Activated T-helper 17 cell treated with anti-CD3 and anti-CD28 coated beads, Interleukin-2, amount 50 U/mL, for 72 hours (primary cell): ENCODE measurements at regions not wholly inside any gene's neighbourhood (a gene's known extent, or its start where the extent isn't known, plus 50 kb on each side); places are given as distances from the start of the nearest gene placed in this dataset.
"Not testable (repeated sequence)": the region's sequence is repeated elsewhere in the genome, so short reads cannot be mapped to it uniquely, and the experiment has no call there.

Experiments
- ATAC-seq: fragments of 150-1000 bp; cut with Tn5 transposase; replicated peaks from 2 replicates; pipeline ENCODE4 v1.10.0; 2021; ENCODE audit warnings: mild to moderate bottlenecking, moderate library complexity
- H3K27ac Mint-ChIP-seq: one replicate; pipeline ENCODE4 v1.8.0; 2022; ENCODE audit warnings: mixed read lengths
- H3K27me3 Mint-ChIP-seq: one replicate; pipeline ENCODE4 v1.8.0; 2022; ENCODE audit warnings: mixed read lengths
- H3K36me3 Mint-ChIP-seq: one replicate; pipeline ENCODE4 v1.8.0; 2022; ENCODE audit warnings: low read depth, mild to moderate bottlenecking, mixed read lengths
- H3K4me1 Mint-ChIP-seq: one replicate; pipeline ENCODE4 v1.8.0; 2022; ENCODE audit warnings: mixed read lengths
- H3K4me3 Mint-ChIP-seq: one replicate; pipeline ENCODE4 v1.8.0; 2022; ENCODE audit warnings: mild to moderate bottlenecking, mixed read lengths
- H3K9me3 Mint-ChIP-seq: one replicate; pipeline ENCODE4 v1.8.0; 2022; ENCODE audit warnings: mixed read lengths

GRCh38 chr3:10628891-10629670 lies 123.7 kb upstream of the ATP2B2 start:
- H3K27ac Mint-ChIP-seq, result no peak overlapping the region

DNA sequence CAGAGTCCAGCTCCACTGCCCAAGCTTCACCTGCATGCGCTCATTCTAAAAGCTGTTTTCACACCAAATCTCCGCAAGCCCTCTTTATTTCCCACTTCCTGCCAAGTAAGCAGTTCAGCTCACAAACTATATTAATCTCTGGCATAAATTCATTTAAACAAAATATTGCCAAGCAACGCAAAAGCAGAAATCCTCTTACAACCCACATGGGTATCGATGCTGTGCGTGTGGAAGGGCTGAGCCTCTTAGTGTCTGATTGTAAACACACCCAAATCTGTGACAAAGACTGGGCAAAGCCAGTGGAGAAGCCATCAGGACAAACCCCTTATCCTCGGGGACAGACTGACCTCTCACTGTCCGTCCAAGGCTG lies 124.3 kb upstream of the ATP2B2 start:
- Mint-ChIP-seq H3K9me3 (no peaks in the 10 kb centered on the region), H3K27me3 (peaks cover 10% of the 10 kb centered on the region), H3K4me1 (no peaks in the 10 kb centered on the region), H3K27ac (no peak overlapping the region), H3K36me3 (no peaks in the 10 kb centered on the region), H3K4me3 (no peak overlapping the region)
- no peak for ATAC-seq

More at GRCh38 chr3:10628891-10629670, 123.7 kb upstream of the ATP2B2 start:
- no peak for ATAC-seq
- H3K36me3 Mint-ChIP-seq, result no peaks in the 10 kb centered on the region
- H3K27me3 Mint-ChIP-seq, result peaks cover 10% of the 10 kb centered on the region
- H3K4me1 Mint-ChIP-seq, result no peaks in the 10 kb centered on the region
- H3K9me3 Mint-ChIP-seq, result no peaks in the 10 kb centered on the region
- H3K4me3 Mint-ChIP-seq, result no peak overlapping the region

DNA sequence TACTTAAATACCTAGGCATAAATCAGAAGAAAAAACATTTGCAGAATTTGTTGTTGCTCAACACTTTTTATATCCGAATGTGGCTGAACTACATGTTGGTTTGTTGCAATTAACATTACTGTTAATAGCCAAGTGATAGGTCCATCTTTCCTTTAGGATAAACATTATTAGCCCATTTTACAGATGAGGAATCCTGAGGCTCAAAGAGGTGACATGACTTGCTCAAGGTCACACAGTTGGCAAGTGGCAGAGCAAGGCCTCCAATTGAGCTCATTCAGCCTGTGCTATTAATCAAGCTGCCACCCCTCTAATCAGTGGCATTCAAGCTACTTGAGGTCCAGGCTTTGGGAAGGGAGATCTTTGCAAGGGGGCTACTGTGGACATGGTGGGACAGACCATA lies 125.8 kb upstream of the ATP2B2 start:
- Mint-ChIP-seq H3K4me1 (no peaks in the 10 kb centered on the region), H3K27ac (no peak overlapping the region), H3K36me3 (no peaks in the 10 kb centered on the region), H3K9me3 (peaks cover under 1% of the 10 kb centered on the region), H3K27me3 (peaks cover 10% of the 10 kb centered on the region), H3K4me3 (no peak overlapping the region)
- no peak for ATAC-seq

- H3K27me3 Mint-ChIP-seq, result peaks cover 10% of the 10 kb centered on the region
- no peak overlapping the region for H3K4me3 Mint-ChIP-seq
- peaks cover 4% of the 10 kb centered on the region for H3K9me3 Mint-ChIP-seq
- H3K36me3 Mint-ChIP-seq, result no peaks in the 10 kb centered on the region
- no peak overlapping the region for H3K27ac Mint-ChIP-seq
- H3K4me1 Mint-ChIP-seq, result no peaks in the 10 kb centered on the region
- no peak for ATAC-seq
Observed at GRCh38 chr3:10632125-10632524, 126.7 kb upstream of the ATP2B2 start.

DNA sequence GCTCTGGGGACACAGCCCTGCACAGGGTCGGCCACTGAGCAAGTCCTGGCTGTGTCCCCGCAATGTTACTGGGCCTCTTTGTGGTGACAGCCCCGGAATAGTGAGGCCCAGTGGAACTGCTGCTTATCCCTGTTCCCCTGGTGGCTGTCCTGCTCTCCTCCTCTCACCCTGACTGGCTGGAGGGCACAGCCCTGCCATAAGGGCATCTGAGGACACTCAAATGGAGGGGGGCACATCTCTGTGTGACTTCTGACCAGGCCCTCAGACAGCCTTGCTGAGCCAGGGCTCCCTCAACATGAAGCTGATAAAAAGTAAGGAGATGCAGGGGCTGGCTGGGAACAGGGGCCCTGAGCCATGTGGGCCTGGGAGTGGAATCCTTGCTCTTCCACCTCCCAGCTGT lies 127.4 kb upstream of the ATP2B2 start:
- Mint-ChIP-seq H3K9me3 (peaks cover 10% of the 10 kb centered on the region), H3K27ac (no peak overlapping the region), H3K27me3 (peaks cover 10% of the 10 kb centered on the region), H3K4me1 (no peaks in the 10 kb centered on the region), H3K4me3 (no peak overlapping the region), H3K36me3 (no peaks in the 10 kb centered on the region)
- no peak for ATAC-seq

DNA sequence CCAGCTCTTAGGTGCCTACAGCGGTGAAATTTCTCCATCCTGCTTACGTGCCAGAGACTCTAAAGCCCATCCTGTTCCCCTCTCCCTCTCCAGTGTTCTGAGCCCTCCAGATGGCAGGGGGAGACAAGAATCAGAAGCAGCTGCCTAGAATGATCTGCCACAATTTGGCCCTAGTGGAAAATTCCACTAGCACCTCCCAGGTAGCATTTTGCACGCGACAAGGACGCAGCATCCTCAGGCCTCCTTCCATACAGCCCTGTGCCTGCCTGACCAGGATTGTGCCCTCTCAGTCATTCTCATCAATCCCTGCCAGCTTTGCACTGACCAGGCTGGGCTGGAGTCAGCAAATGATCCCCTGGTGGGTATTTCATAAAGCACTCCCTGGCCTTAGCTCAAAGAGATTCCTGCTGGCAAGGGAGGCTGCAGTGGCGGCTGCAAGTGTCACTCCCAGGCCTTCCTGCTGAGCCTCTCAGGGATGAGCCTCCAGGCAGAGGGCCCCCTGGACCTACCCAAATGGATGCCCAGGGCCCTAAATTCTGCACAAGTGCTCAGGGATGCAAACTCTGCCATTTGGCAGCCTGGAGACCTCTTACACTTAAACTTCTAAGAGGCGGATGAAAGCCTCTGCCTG lies 130.2 kb upstream of the ATP2B2 start:
- H3K4me3 Mint-ChIP-seq, result no peak overlapping the region
- H3K4me1 Mint-ChIP-seq, result no peaks in the 10 kb centered on the region
- H3K9me3 Mint-ChIP-seq, result peaks cover 19% of the 10 kb centered on the region
- H3K27ac Mint-ChIP-seq, result no peak overlapping the region
- no peak for ATAC-seq
- peaks cover 12% of the 10 kb centered on the region for H3K27me3 Mint-ChIP-seq
- no peaks in the 10 kb centered on the region for H3K36me3 Mint-ChIP-seq

DNA sequence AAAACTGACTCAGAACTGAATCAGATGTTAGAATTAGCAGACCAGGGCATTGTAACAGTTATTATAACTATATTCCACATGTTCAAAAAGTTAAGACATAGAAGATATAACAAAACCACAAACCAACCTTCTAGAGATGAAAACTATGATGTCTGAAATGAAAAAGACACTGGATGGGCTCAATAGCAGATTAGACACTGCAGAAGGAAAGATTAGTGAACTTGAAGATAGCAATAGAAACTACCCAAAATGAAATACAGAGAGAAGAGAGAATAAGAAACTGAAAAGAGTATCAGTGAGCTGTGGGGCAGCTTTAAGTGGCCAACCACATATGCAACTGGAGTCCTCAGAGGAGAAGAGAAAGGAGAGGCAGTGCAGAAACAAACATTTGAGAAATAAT lies 132.0 kb upstream of the ATP2B2 start:
- Mint-ChIP-seq H3K27me3 (peaks cover 21% of the 10 kb centered on the region), H3K9me3 (peaks cover 19% of the 10 kb centered on the region), H3K27ac (no peak overlapping the region), H3K36me3 (no peaks in the 10 kb centered on the region), H3K4me3 (no peak overlapping the region), H3K4me1 (no peaks in the 10 kb centered on the region)
- ATAC-seq, result no peak

- peaks cover 28% of the 10 kb centered on the region for H3K27me3 Mint-ChIP-seq
- H3K9me3 Mint-ChIP-seq, result peaks cover 19% of the 10 kb centered on the region
- no peak overlapping the region for H3K4me3 Mint-ChIP-seq
- H3K27ac Mint-ChIP-seq, result no peak overlapping the region
- H3K36me3 Mint-ChIP-seq, result no peaks in the 10 kb centered on the region
- H3K4me1 Mint-ChIP-seq, result no peaks in the 10 kb centered on the region
- ATAC-seq, result no peak
Observed at GRCh38 chr3:10638466-10638865, 133.1 kb upstream of the ATP2B2 start.

DNA sequence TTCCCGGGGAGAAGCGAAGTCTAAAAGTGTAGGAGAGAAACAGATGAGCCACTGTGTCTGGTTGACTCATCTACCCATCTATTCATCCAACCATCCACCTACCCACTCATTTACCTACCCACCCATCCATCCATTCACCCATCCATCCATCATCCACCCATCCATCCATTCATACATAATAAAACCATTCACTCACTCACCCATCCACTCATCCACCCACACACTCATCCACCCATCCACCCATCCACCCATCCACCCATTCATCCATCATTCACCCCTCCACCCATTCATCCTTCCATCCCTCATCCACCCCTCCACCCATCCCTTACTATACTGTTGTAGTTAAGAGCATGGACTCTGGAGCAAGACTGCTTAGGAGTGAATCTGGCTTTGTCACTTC lies 136.4 kb upstream of the ATP2B2 start:
- Mint-ChIP-seq H3K27me3 (peaks cover 27% of the 10 kb centered on the region), H3K36me3 (no peaks in the 10 kb centered on the region), H3K4me3 (no peak overlapping the region), H3K27ac (no peak overlapping the region), H3K4me1 (no peaks in the 10 kb centered on the region), H3K9me3 (peaks cover 15% of the 10 kb centered on the region)
- ATAC-seq, result no peak

DNA sequence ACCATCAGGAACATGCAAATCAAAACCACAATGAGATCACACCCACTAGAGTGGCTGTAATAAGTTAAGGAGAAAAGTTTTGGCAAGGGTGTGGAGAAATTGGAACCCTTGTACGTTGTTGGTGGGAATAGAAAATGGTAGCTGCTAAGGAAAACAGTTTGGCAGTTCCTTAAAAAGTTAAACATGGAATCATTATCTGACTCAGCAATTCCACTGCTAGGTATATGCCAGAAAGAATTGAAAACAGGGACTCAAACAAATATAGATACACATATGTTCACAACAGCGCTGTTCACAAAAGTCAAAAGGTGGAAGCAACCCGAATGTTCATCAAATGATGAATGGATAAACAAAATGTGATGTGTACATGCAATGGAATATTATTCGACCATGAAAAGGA lies 138.8 kb upstream of the ATP2B2 start:
- ATAC-seq, result no peak
- Mint-ChIP-seq H3K4me1 (no peaks in the 10 kb centered on the region), H3K27me3 (peaks cover 27% of the 10 kb centered on the region), H3K9me3 (no peaks in the 10 kb centered on the region), H3K36me3 (no peaks in the 10 kb centered on the region), H3K27ac (no peak overlapping the region), H3K4me3 (no peak overlapping the region)

GRCh38 chr3:10645800-10646199 lies 140.4 kb upstream of the ATP2B2 start:
- Mint-ChIP-seq H3K9me3 (no peaks in the 10 kb centered on the region), H3K4me3 (no peak overlapping the region), H3K27me3 (peaks cover 18% of the 10 kb centered on the region), H3K4me1 (no peaks in the 10 kb centered on the region), H3K27ac (no peak overlapping the region), H3K36me3 (no peaks in the 10 kb centered on the region)
- no peak for ATAC-seq

GRCh38 chr3:10646531-10647335 lies 141.3 kb upstream of the ATP2B2 start:
- H3K27me3 Mint-ChIP-seq, result peaks cover 20% of the 10 kb centered on the region
- no peaks in the 10 kb centered on the region for H3K4me1 Mint-ChIP-seq
- ATAC-seq, result no peak
- no peak overlapping the region for H3K4me3 Mint-ChIP-seq
- no peak overlapping the region for H3K27ac Mint-ChIP-seq
- no peaks in the 10 kb centered on the region for H3K9me3 Mint-ChIP-seq
- no peaks in the 10 kb centered on the region for H3K36me3 Mint-ChIP-seq

DNA sequence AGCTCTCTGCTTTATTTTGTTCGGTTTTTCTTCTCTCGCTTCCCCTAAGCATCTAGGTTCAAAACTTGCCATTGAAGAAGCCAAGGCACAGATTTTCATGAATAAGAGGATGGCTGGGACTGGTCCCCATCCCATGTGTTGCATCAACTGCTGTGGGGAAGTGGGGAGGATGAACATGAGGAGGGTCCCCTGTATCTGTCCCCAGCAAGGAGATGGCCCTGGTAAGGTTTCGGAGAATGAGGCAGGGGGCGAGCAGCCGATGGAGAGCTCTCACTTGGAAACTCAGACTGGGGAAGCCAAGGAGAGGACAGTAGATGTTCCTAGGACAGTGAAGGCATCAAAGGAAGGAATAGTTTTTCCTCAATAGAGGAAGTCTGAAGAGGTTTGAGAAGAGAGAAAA lies 142.0 kb upstream of the ATP2B2 start:
- Mint-ChIP-seq H3K27ac (no peak overlapping the region), H3K9me3 (no peaks in the 10 kb centered on the region), H3K4me3 (no peak overlapping the region), H3K4me1 (no peaks in the 10 kb centered on the region), H3K27me3 (peaks cover 17% of the 10 kb centered on the region), H3K36me3 (no peaks in the 10 kb centered on the region)
- ATAC-seq, result no peak

- peaks cover 13% of the 10 kb centered on the region for H3K27me3 Mint-ChIP-seq
- no peak for ATAC-seq
- no peak overlapping the region for H3K4me3 Mint-ChIP-seq
- no peak overlapping the region for H3K27ac Mint-ChIP-seq
- H3K36me3 Mint-ChIP-seq, result no peaks in the 10 kb centered on the region
- no peaks in the 10 kb centered on the region for H3K4me1 Mint-ChIP-seq
- H3K9me3 Mint-ChIP-seq, result no peaks in the 10 kb centered on the region
Observed at GRCh38 chr3:10648181-10648580, 142.8 kb upstream of the ATP2B2 start.

- not testable (repeated sequence) for H3K27me3 Mint-ChIP-seq, H3K9me3 Mint-ChIP-seq, ATAC-seq, H3K27ac Mint-ChIP-seq, H3K36me3 Mint-ChIP-seq, H3K4me1 Mint-ChIP-seq, H3K4me3 Mint-ChIP-seq
Observed at GRCh38 chr3:10649463-10649862, 144.1 kb upstream of the ATP2B2 start.
